GM23338 (cell line): ENCODE measurements at regions not wholly inside any gene's neighbourhood (a gene's known extent, or its start where the extent isn't known, plus 50 kb on each side); places are given as distances from the start of the nearest gene placed in this dataset.
A peak's percentile ranks its signal among the peaks of the same experiment; 100 is the strongest.

Experiments
- ATAC-seq: fragments of 200-7000 bp; cut with Tn5 transposase; 3 replicates; pipeline ENCODE4 v1.9.1; 2020
- DNase-seq: peaks from one replicate; pipeline ENCODE4 v3.0.0-alpha.2; 2015; ENCODE audit warnings: low spot score
- H2AFZ ChIP-seq: fragments of 200-600 bp; sonication (generic); 2 replicates; pipeline ENCODE4 v1.8.0; 2016; ENCODE audit warnings: antibody characterized with exemption, mild to moderate bottlenecking, moderate library complexity
- H3F3A ChIP-seq: fragments of 200-600 bp; sonication (generic); replicated peaks from 2 replicates; pipeline ENCODE4 v1.8.0; 2017; ENCODE audit warnings: antibody characterized with exemption, mixed run types, low read depth
- H3K27ac ChIP-seq: fragments of 200-600 bp; sonication (generic); 2 replicates; pipeline ENCODE4 v1.6.1; 2016; ENCODE audit warnings: low read depth
- H3K27me3 ChIP-seq: fragments of 200-600 bp; sonication (generic); 2 replicates; pipeline ENCODE4 v1.8.0; 2016; ENCODE audit warnings: mild to moderate bottlenecking, mixed run types, moderate library complexity; ENCODE audit not compliant: insufficient read depth
- H3K36me3 ChIP-seq: fragments of 200-600 bp; sonication (generic); 2 replicates; pipeline ENCODE4 v1.8.0; 2016; ENCODE audit warnings: mild to moderate bottlenecking; ENCODE audit not compliant: insufficient read depth
- H3K4me1 ChIP-seq: fragments of 200-600 bp; sonication (generic); 2 replicates; pipeline ENCODE4 v1.8.0; 2016; ENCODE audit warnings: mild to moderate bottlenecking, moderate library complexity; ENCODE audit not compliant: insufficient read depth
- H3K4me2 ChIP-seq: fragments of 200-600 bp; sonication (generic); 2 replicates; pipeline ENCODE4 v1.7.1; 2017; ENCODE audit warnings: mixed run types
- H3K4me3 ChIP-seq: fragments of 200-600 bp; sonication (generic); 2 replicates; pipeline ENCODE4 v1.6.1; 2016; ENCODE audit warnings: mixed run types
- H3K79me2 ChIP-seq: fragments of 200-600 bp; sonication (generic); replicated peaks from 2 replicates; pipeline ENCODE4 v1.8.0; 2017; ENCODE audit warnings: mild to moderate bottlenecking; ENCODE audit not compliant: insufficient read depth
- H3K9me2 ChIP-seq: fragments of 200-600 bp; sonication (generic); 2 replicates; pipeline ENCODE4 v1.8.0; 2017; ENCODE audit not compliant: insufficient read depth
- H4K20me1 ChIP-seq: fragments of 200-600 bp; sonication (generic); replicated peaks from 2 replicates; pipeline ENCODE4 v1.8.0; 2017; ENCODE audit warnings: mild to moderate bottlenecking; ENCODE audit not compliant: insufficient read depth
- H3K27ac Mint-ChIP-seq: 2 replicates; pipeline ENCODE4 v1.8.0; 2020; ENCODE audit warnings: inconsistent platforms, mild to moderate bottlenecking, moderate library complexity, mixed read lengths
- H3K27me3 Mint-ChIP-seq: 3 replicates; pipeline ENCODE4 v1.8.0; 2022; ENCODE audit warnings: low read depth, mild to moderate bottlenecking, moderate library complexity, mixed read lengths, inconsistent platforms; ENCODE audit not compliant: insufficient read depth, poor library complexity
- H3K36me3 Mint-ChIP-seq: 3 replicates; pipeline ENCODE4 v1.8.0; 2021; ENCODE audit warnings: low read depth, mild to moderate bottlenecking, inconsistent platforms, moderate library complexity, mixed read lengths
- H3K4me1 Mint-ChIP-seq: 3 replicates; pipeline ENCODE4 v1.8.0; 2020; ENCODE audit warnings: mild to moderate bottlenecking, inconsistent platforms, mixed read lengths
- H3K4me3 Mint-ChIP-seq: 3 replicates; pipeline ENCODE4 v1.8.0; 2021; ENCODE audit warnings: moderate library complexity, mild to moderate bottlenecking, inconsistent platforms, mixed read lengths
- H3K9me3 Mint-ChIP-seq: 3 replicates; pipeline ENCODE4 v1.8.0; 2020; ENCODE audit warnings: moderate library complexity, mild to moderate bottlenecking, inconsistent platforms, mixed read lengths
- CREB1 ChIP-seq: fragments of 250-450 bp; sonication (Bioruptor Pico); IDR thresholded peaks from 2 replicates; pipeline ENCODE4 v1.5.0; 2020; ENCODE audit warnings: low read depth, mild to moderate bottlenecking, moderate library complexity
- EZH2phosphoT487 ChIP-seq: fragments of 200-600 bp; sonication (generic); IDR thresholded peaks from one replicate; pipeline ENCODE4 v1.8.1; 2018; ENCODE audit warnings: antibody characterized with exemption; ENCODE audit not compliant: unreplicated experiment
- JUNB ChIP-seq: IDR thresholded peaks from one replicate; pipeline ENCODE4 v1.6.1; 2016; ENCODE audit warnings: antibody characterized with exemption; ENCODE audit not compliant: unreplicated experiment
- NANOG ChIP-seq: IDR thresholded peaks from 2 replicates; pipeline ENCODE4 v1.6.1; 2016; ENCODE audit warnings: antibody characterized with exemption, borderline replicate concordance
- POLR2AphosphoS5 ChIP-seq: IDR thresholded peaks from 2 replicates; pipeline ENCODE4 v1.6.1; 2016; ENCODE audit warnings: antibody characterized with exemption, low read depth
- STAT1 ChIP-seq: IDR thresholded peaks from one replicate; pipeline ENCODE4 v1.6.1; 2016; ENCODE audit warnings: antibody characterized with exemption; ENCODE audit not compliant: unreplicated experiment
- ZNF114 ChIP-seq: fragments of 250-450 bp; sonication (Bioruptor Pico); IDR thresholded peaks from 2 replicates; pipeline ENCODE4 v1.5.0; 2020; ENCODE audit warnings: mild to moderate bottlenecking, moderate library complexity
- ZNF331 ChIP-seq: fragments of 250-450 bp; sonication (Bioruptor Pico); IDR thresholded peaks from 2 replicates; pipeline ENCODE4 v1.5.0; 2020; ENCODE audit warnings: low read depth, mild to moderate bottlenecking, moderate library complexity
- TF ChIP-seq, protein P1 (sequence below), 2 experiments: fragments of 200-600 bp in 1 of 2; sonication (generic) in 1 of 2; conservative IDR thresholded peaks; 2 replicates each; pipeline versions ENCODE4 v1.5.1 to v1.6.1; 2016 to 2017; ENCODE audit warnings: antibody characterized with exemption in 2 of 2, low read depth in 2 of 2, mild to moderate bottlenecking in 2 of 2, moderate library complexity in 1 of 2
- TF ChIP-seq, protein P2 (sequence below): IDR thresholded peaks from one replicate; pipeline ENCODE4 v1.6.1; 2018; ENCODE audit warnings: antibody characterized with exemption; ENCODE audit not compliant: unreplicated experiment

DNA sequence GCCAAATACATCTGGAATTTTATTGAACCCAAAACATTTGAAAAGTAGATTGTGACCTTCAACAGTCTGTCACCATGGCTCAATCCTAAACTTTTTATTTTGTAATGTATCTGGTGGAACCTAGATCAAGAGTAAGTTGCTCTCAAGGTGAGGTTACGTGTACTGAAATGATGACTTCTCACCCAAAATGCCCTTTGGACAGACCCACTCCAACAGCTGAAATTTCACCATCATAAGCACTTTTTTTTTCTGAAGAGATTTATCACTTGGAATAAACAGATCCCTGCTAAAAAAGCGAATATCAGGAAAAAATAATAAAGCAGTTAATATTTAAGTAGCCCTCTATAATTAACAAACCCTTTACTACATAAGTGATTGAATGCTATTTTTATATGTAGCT lies 155.0 kb upstream of the FBXL7 start:
- Mint-ChIP-seq H3K27me3 (no peaks in the 10 kb centered on the region), H3K9me3 (no peaks in the 10 kb centered on the region), H3K4me3 (no peak overlapping the region), H3K4me1 (no peaks in the 10 kb centered on the region), H3K27ac (no peak overlapping the region), H3K36me3 (no peaks in the 10 kb centered on the region)
- Histone ChIP-seq H3K27me3 (no peaks in the 10 kb centered on the region), H3K79me2 (no peaks in the 10 kb centered on the region), H4K20me1 (no peaks in the 10 kb centered on the region), H3K4me1 (no peaks in the 10 kb centered on the region), H3F3A (no peaks in the 10 kb centered on the region), H3K36me3 (no peaks in the 10 kb centered on the region), H2AFZ (no peak overlapping the region), H3K4me2 (no peak overlapping the region), H3K27ac (no peak overlapping the region), H3K9me2 (no peaks in the 10 kb centered on the region), H3K4me3 (no peak overlapping the region)
- no peak for DNase-seq
- TF ChIP-seq, protein P1, sequence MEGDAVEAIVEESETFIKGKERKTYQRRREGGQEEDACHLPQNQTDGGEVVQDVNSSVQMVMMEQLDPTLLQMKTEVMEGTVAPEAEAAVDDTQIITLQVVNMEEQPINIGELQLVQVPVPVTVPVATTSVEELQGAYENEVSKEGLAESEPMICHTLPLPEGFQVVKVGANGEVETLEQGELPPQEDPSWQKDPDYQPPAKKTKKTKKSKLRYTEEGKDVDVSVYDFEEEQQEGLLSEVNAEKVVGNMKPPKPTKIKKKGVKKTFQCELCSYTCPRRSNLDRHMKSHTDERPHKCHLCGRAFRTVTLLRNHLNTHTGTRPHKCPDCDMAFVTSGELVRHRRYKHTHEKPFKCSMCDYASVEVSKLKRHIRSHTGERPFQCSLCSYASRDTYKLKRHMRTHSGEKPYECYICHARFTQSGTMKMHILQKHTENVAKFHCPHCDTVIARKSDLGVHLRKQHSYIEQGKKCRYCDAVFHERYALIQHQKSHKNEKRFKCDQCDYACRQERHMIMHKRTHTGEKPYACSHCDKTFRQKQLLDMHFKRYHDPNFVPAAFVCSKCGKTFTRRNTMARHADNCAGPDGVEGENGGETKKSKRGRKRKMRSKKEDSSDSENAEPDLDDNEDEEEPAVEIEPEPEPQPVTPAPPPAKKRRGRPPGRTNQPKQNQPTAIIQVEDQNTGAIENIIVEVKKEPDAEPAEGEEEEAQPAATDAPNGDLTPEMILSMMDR (conservative IDR thresholded peaks at IDR 0.05; ENCODE audit: low read depth in 2 of 2) = no peak
- TF ChIP-seq, protein P2, sequence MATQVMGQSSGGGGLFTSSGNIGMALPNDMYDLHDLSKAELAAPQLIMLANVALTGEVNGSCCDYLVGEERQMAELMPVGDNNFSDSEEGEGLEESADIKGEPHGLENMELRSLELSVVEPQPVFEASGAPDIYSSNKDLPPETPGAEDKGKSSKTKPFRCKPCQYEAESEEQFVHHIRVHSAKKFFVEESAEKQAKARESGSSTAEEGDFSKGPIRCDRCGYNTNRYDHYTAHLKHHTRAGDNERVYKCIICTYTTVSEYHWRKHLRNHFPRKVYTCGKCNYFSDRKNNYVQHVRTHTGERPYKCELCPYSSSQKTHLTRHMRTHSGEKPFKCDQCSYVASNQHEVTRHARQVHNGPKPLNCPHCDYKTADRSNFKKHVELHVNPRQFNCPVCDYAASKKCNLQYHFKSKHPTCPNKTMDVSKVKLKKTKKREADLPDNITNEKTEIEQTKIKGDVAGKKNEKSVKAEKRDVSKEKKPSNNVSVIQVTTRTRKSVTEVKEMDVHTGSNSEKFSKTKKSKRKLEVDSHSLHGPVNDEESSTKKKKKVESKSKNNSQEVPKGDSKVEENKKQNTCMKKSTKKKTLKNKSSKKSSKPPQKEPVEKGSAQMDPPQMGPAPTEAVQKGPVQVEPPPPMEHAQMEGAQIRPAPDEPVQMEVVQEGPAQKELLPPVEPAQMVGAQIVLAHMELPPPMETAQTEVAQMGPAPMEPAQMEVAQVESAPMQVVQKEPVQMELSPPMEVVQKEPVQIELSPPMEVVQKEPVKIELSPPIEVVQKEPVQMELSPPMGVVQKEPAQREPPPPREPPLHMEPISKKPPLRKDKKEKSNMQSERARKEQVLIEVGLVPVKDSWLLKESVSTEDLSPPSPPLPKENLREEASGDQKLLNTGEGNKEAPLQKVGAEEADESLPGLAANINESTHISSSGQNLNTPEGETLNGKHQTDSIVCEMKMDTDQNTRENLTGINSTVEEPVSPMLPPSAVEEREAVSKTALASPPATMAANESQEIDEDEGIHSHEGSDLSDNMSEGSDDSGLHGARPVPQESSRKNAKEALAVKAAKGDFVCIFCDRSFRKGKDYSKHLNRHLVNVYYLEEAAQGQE = no peak
- TF ChIP-seq NANOG (no peak), STAT1 (no peak), CREB1 (CRISPR knock-in tag) (no peak), POLR2AphosphoS5 (no peak)
- ATAC-seq = no peak

DNA sequence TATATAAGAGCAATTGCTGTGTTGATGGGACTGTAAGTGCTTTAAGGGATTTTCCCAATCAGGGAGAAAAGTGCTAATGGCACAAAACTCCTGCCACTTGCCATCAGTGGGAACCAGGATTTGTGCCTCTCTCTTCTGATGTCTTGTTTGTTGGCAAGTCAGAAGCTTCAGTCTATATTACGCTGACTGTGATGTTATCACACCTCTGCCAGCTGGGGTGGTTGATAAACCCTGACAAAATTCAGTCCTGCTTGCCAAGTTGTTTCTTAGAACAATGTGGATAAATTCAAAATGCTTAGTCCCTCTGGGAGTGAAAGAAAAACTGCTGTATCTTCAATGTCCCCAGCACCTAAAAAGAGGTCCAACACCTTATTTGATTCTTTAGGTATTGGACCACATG lies 161.4 kb upstream of the FBXL7 start:
- H3F3A ChIP-seq = no peaks in the 10 kb centered on the region
- H3K4me1 Mint-ChIP-seq = no peaks in the 10 kb centered on the region

More for the DNA sequence above, 161.4 kb upstream of the FBXL7 start:
- Mint-ChIP-seq H3K27me3 (no peaks in the 10 kb centered on the region), H3K4me3 (no peak overlapping the region), H3K9me3 (no peaks in the 10 kb centered on the region; the same call in 2 of the 3 replicates), H3K27ac (no peak overlapping the region), H3K36me3 (no peaks in the 10 kb centered on the region)
- Histone ChIP-seq H3K4me1 (no peaks in the 10 kb centered on the region), H3K4me2 (no peak overlapping the region), H3K4me3 (no peak overlapping the region), H3K27me3 (no peaks in the 10 kb centered on the region), H3K79me2 (no peaks in the 10 kb centered on the region), H2AFZ (peak overlapping the region; percentile 69; the same call in 1 of the 2 replicates), H3K36me3 (no peaks in the 10 kb centered on the region), H3K27ac (no peak overlapping the region), H4K20me1 (no peaks in the 10 kb centered on the region; the same call in 1 of the 2 replicates), H3K9me2 (no peaks in the 10 kb centered on the region)
- DNase-seq = no peak
- TF ChIP-seq STAT1 (no peak), NANOG (no peak), CREB1 (CRISPR knock-in tag) (no peak), ZNF331 (no peak), JUNB (no peak), POLR2AphosphoS5 (no peak), EZH2phosphoT487 (no peak), ZNF114 (CRISPR knock-in tag) (no peak)
- TF ChIP-seq, protein P1 (conservative IDR thresholded peaks at IDR 0.05; ENCODE audit: low read depth in 2 of 2) = no peak
- no peak for ATAC-seq
